IPS DF 6.9 (cell line): ENCODE measurements at regions not wholly inside any gene's neighbourhood (a gene's known extent, or its start where the extent isn't known, plus 50 kb on each side); places are given as distances from the start of the nearest gene placed in this dataset.
A peak's percentile ranks its signal among the peaks of the same experiment; 100 is the strongest.

Experiments used
- DNase-seq: peaks from one replicate; pipeline ENCODE4 v3.0.0-alpha.2; 2013; ENCODE audit warnings: low read depth, low spot score
- H3K27ac ChIP-seq: one replicate; pipeline ENCODE4 v1.5.1; 2013; ENCODE audit warnings: low read length, control low read depth
- H3K27me3 ChIP-seq: 2 replicates; pipeline ENCODE4 v1.6.1; 2013; ENCODE audit warnings: mild to moderate bottlenecking, low read length; ENCODE audit not compliant: control insufficient read depth, insufficient read depth
- H3K36me3 ChIP-seq: 2 replicates; pipeline ENCODE4 v1.6.1; 2013; ENCODE audit warnings: low read length; ENCODE audit not compliant: control insufficient read depth, insufficient read depth
- H3K4me1 ChIP-seq: 2 replicates; pipeline ENCODE4 v1.6.1; 2013; ENCODE audit warnings: low read length; ENCODE audit not compliant: control insufficient read depth, insufficient read depth
- H3K4me3 ChIP-seq: 2 replicates; pipeline ENCODE4 v1.5.1; 2013; ENCODE audit warnings: mild to moderate bottlenecking, low read length
- H3K9me3 ChIP-seq: 2 replicates; pipeline ENCODE4 v1.6.1; 2013; ENCODE audit warnings: low read length, inconsistent platforms; ENCODE audit not compliant: control insufficient read depth, insufficient read depth
- WGBS: extraction: QIAGEN DNeasy Blood & Tissue Kit; methylation state at CpG from one replicate; pipeline ENCODE4 v1.1.7; 2013; ENCODE audit warnings: mixed read lengths, missing lambda C conversion rate; ENCODE audit not compliant: insufficient read length, insufficient coverage; 5-methylcytosine and 5-hydroxymethylcytosine counted together

DNA sequence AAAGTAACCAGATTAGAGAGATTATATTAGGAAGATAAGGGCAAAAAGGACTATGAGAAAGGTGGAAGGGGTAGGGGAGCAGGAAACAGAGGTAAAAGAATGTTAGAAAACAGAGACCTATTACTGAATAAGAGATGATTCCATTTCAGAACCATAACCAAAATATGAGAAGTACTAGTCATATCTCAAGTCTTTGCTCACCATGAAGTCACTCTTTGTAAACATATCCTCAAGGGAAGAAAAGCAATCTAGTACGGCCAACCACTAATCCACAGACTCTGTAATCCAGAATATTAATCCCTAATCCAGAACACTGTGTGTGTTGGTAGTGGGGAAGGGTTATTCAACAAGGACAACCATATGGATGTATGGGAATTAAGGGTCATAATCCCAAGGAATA lies 92.0 kb downstream of the CDCA7 start:
- no peaks in the 10 kb centered on the region for H3K4me1 ChIP-seq
- no peak overlapping the region for H3K4me3 ChIP-seq
- H3K27ac ChIP-seq = no peak overlapping the region
- no peaks in the 10 kb centered on the region for H3K27me3 ChIP-seq
- H3K36me3 ChIP-seq = no peaks in the 10 kb centered on the region
- H3K9me3 ChIP-seq = no peaks in the 10 kb centered on the region
- WGBS = no CpG with 5 or more reads among the region's 1 CpG
- no peak for DNase-seq

DNA sequence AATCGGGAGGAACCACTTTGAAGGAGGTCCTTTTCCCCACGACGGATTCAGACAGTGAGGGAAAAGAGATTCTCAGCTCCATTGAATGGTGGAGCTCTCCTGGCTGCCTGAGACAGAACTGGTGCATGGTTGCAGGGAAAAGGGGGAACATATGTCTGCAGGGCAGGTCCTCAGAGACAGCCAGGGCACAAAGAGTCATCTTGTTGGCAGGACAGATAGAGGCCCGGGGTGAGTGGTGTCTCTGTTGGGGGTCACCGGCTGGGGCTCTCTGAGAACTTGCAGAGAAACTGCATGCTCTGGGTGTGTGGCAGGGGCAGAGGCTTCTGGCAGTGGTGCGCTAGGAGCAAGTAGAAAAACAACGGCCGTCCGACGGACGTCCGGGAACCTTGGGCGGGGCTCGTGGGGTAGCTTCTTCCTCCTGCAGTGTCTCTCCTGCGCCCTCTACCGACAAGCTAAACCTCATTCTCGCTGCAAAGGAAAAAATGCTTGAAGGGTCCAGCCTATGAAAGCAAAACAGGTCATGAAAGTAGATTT lies 94.3 kb downstream of the CDCA7 start:
- no peaks in the 10 kb centered on the region for H3K9me3 ChIP-seq
- no CpG with 5 or more reads among the region's 17 CpGs for WGBS
- H3K4me3 ChIP-seq = no peak overlapping the region
- no peaks in the 10 kb centered on the region for H3K27me3 ChIP-seq
- no peaks in the 10 kb centered on the region for H3K4me1 ChIP-seq
- H3K27ac ChIP-seq = no peak overlapping the region
- no peaks in the 10 kb centered on the region for H3K36me3 ChIP-seq
- DNase-seq = peak; percentile 88

DNA sequence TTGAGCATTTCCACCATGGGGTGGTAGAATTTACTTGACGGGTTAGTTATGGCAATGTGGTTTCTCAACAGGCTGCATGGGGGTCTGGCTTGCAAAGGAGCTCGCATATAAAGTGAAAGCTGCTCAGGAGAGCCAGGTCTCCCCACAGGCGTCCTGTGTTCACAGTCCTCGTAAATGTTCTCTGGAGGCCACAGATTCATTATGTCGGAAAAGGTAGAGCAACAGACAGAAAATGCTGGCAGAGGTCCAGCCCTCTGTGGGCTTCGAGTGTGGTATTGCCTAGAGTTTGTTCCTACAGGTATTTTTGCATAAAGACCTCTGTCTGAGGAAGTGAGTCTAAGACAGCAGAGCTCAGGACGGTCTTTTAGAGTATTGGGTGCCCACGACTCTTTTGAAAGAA lies 96.4 kb downstream of the CDCA7 start:
- Histone ChIP-seq H3K36me3 (no peaks in the 10 kb centered on the region), H3K4me1 (no peaks in the 10 kb centered on the region; the same call in 1 of the 2 replicates), H3K9me3 (no peaks in the 10 kb centered on the region), H3K4me3 (no peak overlapping the region), H3K27ac (no peak overlapping the region), H3K27me3 (no peaks in the 10 kb centered on the region)
- no CpG with 5 or more reads among the region's 8 CpGs for WGBS
- no peak for DNase-seq

DNA sequence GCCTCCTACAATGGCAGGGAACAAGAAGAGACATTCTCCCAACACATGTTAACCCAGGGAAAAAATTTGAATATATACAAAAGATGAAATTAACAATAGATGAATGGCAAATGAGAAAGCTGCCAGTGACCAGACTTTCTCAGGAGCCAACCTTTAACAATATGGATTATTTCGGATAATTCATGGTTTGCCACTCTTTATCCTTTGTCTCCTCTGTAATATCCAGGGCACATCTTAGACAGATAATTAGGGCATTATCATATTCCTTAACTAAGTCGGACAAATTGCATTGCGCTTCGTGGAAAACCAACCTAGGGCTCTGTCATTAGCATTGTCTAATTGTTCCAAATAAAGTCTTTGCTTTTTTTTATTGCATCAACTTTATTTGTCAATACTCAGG lies 97.3 kb downstream of the CDCA7 start:
- no CpG with 5 or more reads among the region's 4 CpGs for WGBS
- DNase-seq = no peak
- H3K9me3 ChIP-seq = no peaks in the 10 kb centered on the region
- no peak overlapping the region for H3K27ac ChIP-seq
- H3K27me3 ChIP-seq = no peaks in the 10 kb centered on the region
- peaks cover under 1% of the 10 kb centered on the region; the same call in 1 of the 2 replicates for H3K4me1 ChIP-seq
- no peak overlapping the region for H3K4me3 ChIP-seq
- H3K36me3 ChIP-seq = no peaks in the 10 kb centered on the region

DNA sequence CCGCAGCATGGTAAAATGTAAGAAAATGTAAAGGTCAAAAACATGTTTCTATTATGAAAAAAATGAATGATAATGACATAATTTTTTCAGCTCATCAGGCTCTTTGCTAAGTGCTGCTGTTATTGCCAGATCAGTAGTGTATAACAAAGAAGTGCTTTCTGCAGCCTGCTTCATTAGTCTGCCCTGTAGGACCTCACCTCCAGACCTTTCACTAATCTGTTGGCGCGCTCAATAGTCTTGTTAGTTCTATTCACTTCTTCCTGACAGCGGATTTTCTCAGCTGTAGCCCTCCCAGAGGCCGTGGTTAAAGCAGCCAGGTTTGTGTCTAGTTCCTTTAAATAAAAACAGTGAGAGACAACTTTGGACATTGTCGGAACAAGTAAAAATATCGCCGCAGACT lies 97.7 kb downstream of the CDCA7 start:
- Histone ChIP-seq H3K27ac (no peak overlapping the region), H3K9me3 (no peaks in the 10 kb centered on the region), H3K4me1 (peaks cover 4% of the 10 kb centered on the region), H3K27me3 (no peaks in the 10 kb centered on the region), H3K36me3 (no peaks in the 10 kb centered on the region), H3K4me3 (no peak overlapping the region)
- WGBS = no CpG with 5 or more reads among the region's 8 CpGs
- DNase-seq = no peak

DNA sequence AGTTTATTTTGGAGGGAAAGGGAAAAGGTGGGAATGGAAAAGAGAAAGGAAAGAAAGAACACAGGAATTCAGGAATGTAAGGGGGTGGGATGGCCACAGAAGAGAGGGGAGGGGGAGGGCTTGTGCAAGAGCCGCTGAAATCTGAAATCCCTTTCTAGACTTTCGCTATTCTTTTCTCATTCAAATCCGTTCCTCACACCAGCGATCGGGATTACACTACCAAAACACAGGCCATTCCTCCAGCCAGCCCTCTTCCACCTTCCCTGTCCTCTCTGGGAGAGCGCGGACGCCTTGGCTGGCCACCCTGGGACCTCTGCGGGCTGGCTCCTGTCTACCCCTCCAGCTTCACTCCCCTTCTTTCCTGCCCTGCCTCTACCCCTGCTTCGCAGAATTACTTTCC lies 102.3 kb downstream of the CDCA7 start:
- Histone ChIP-seq H3K36me3 (no peaks in the 10 kb centered on the region), H3K4me1 (peaks cover 5% of the 10 kb centered on the region), H3K9me3 (no peaks in the 10 kb centered on the region), H3K4me3 (no peak overlapping the region), H3K27ac (no peak overlapping the region), H3K27me3 (no peaks in the 10 kb centered on the region)
- WGBS = no CpG with 5 or more reads among the region's 10 CpGs
- DNase-seq = no peak

DNA sequence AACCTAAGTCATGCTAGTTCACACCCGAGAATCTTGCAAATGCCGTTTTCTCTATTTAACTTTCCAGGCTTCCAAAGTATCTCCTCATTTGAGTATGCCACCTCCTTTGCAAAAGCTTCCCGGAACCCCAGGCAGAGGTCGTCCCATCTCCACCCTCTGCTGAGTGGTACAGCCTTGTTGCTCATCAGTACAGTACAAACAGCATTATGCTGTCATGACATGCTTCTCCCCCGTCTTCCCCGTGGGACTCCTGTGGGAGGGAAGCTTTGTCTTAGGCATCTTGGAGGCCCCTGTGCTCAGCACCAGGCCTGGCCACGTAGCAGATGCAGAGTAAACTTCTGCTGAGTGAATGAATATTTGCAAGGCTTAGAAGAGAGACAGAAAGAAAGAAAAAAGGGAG lies 102.7 kb downstream of the CDCA7 start:
- DNase-seq = no peak
- Histone ChIP-seq H3K36me3 (no peaks in the 10 kb centered on the region), H3K4me3 (no peak overlapping the region), H3K4me1 (peaks cover 5% of the 10 kb centered on the region), H3K9me3 (no peaks in the 10 kb centered on the region), H3K27me3 (no peaks in the 10 kb centered on the region), H3K27ac (no peak overlapping the region)
- WGBS = no CpG with 5 or more reads among the region's 7 CpGs

DNA sequence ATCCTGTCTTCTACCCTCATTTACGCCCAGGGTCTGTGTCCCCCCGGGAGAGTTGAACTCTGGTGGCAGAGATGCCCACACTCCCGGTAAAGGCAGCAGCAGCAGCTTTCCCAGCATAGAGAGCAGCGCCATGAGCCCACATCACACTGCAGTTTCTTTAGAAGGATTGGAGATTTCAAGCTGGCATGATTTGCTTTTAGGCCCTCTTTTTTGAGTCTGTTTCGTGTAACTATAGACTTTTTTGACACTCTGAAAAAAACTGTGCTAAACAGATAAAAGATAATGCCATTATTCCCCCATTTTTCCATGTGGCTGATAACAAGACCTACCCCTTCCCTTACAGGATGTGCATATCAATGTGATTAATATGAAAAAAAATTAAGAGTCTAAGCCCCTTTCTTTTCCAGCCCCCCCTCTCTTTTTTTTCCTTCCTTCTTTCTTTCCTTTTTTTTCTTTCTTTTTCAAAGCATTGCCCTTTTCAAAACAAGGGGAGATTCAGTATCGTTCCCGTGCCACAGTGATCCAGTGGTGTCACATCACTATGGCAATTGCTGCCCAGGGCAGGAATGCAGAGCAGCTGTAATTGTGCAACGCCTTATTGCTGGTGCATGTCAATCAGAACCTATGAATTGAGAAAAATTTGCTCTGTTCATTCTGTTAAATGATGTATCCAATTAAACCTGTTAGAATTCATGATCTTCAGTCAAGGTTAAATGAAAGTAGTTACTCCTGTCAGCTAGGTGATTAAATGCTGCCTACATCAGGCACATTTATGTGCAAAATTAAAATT lies 104.5 kb downstream of the CDCA7 start:
- Histone ChIP-seq H3K27me3 (no peaks in the 10 kb centered on the region), H3K4me3 (no peak overlapping the region), H3K36me3 (no peaks in the 10 kb centered on the region), H3K9me3 (no peaks in the 10 kb centered on the region), H3K27ac (no peak overlapping the region), H3K4me1 (peaks cover 5% of the 10 kb centered on the region)
- WGBS = no CpG with 5 or more reads among the region's 8 CpGs
- DNase-seq = no peak

DNA sequence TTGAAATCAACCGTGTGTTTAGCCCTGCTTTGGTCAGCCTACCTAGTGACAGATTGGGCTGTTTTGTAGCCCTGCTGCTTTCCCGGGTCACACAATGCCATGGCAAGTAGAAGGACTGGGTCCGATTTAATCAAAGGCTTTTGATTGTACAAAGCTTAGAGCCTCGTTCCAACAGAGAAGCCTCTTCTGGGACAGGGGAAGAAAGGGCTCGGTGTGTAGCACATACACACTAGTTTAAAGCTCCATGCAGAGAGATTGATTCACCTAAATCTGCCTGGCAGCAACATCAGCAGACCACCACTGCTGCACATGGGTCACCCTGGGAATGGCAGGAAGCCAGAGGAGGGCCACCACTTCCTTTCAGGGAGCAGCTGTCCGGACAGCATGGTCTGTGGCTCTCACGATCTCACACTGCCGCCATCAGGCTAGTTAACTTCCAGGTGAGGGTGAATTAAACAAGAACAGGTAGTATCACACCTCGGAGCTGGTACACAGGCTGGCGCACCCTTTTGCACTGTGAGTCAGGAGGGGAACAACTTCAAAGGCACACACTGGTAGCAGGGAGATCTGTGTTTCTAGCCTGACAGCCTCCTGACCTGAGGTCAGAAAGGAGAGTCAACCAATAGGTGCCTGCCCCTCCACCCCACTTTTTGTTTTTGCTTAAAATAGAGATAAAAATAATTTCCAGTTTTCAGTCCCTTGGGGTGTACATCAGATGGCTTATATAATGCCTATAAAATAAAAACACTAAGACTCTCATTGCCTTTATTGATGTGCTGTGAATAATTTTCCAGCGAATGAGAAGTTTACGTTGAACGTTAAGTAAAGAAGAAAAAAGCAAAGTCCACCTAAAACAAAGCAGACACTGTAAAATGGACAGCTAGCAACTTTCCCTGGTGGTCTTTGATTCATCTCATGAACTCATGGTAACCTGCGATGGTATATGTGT lies 108.5 kb downstream of the CDCA7 start:
- Histone ChIP-seq H3K27me3 (no peaks in the 10 kb centered on the region), H3K27ac (no peak overlapping the region), H3K36me3 (0 out of 2 replicates have a peak, but pooled peaks cover 2% of the 10 kb centered on the region), H3K9me3 (no peaks in the 10 kb centered on the region), H3K4me3 (no peak overlapping the region), H3K4me1 (0 out of 2 replicates have a peak, but pooled peaks cover 1% of the 10 kb centered on the region)
- no peak for DNase-seq
- WGBS = no CpG with 5 or more reads among the region's 14 CpGs

DNA sequence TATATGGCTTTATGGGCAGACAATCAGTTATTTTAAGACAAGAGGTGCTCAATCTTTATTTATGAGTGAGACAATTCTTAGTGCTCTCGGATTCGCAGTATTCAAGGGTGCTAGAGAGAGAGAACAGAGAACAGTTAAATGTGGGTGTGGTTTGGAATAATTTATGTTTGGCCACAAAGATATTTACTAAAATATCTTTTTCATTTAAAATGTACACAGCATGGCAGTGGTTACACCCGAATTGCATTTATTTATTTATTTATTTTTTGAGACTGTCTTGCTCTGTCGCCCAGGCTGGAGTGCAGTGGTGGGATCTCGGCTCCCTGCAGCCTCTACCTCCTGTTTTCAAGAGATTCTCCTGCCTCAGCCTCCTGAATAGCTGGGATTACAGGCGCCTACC lies 109.2 kb downstream of the CDCA7 start:
- H3K27ac ChIP-seq = no peak overlapping the region
- WGBS = no CpG with 5 or more reads among the region's 6 CpGs
- H3K27me3 ChIP-seq = no peaks in the 10 kb centered on the region
- no peaks in the 10 kb centered on the region for H3K9me3 ChIP-seq
- DNase-seq = no peak
- no peak overlapping the region for H3K4me3 ChIP-seq
- H3K4me1 ChIP-seq = 0 out of 2 replicates have a peak, but pooled peaks cover 1% of the 10 kb centered on the region
- 0 out of 2 replicates have a peak, but pooled peaks cover 2% of the 10 kb centered on the region for H3K36me3 ChIP-seq
